HG03439 (cell line): ENCODE measurements at regions not wholly inside any gene's neighbourhood (a gene's known extent, or its start where the extent isn't known, plus 50 kb on each side); places are given as distances from the start of the nearest gene placed in this dataset.
"Not testable (repeated sequence)": the region's sequence is repeated elsewhere in the genome, so short reads cannot be mapped to it uniquely, and the experiment has no call there.

Source experiments
- ATAC-seq: cut with Tn5 transposase; IDR thresholded peaks from one replicate; pipeline ENCODE4 v1.9.1; 2021; ENCODE audit warnings: mild to moderate bottlenecking, moderate library complexity; ENCODE audit not compliant: unreplicated experiment

- ATAC-seq: not testable (repeated sequence)
Observed at GRCh38 chr6:125643967-125644661, 105.3 kb upstream of the HEY2 start.

GRCh38 chr6:125647391-125647790 is 102.0 kb upstream of the HEY2 start:
- ATAC-seq: no peak

GRCh38 chr6:125653752-125654151 is 95.7 kb upstream of the HEY2 start:
- not testable (repeated sequence) for ATAC-seq

- no peak for ATAC-seq
Observed at GRCh38 chr6:125655511-125655910, 93.9 kb upstream of the HEY2 start.

DNA sequence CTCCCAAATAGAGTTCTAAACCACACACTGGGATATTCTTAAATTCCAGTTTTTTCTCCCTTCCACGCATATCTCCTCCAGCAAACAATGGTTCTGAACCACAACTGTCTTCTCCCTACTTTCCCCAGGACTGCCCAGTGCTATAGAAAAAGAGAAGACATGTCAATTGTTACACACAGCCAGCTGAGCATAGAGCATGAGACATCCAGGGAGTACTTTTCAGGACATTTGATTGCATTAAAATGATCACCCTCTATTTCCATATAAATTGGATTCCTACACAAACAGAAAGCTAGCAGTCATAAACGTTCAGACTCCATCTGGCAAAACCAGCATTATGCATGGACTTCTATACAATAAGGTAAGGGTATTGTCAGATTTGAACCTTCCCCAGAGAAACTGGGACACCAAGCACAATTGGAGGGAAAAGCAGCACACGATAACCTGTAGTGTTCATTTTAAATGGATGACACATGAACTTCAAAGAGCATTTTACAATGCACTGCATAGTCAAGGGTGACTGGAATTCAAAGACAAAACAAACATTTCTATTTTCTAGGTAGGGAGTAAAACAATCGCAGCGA is 93.1 kb upstream of the HEY2 start:
- ATAC-seq: no peak

- ATAC-seq: no peak
Observed at GRCh38 chr6:125658136-125658535, 91.3 kb upstream of the HEY2 start.

DNA sequence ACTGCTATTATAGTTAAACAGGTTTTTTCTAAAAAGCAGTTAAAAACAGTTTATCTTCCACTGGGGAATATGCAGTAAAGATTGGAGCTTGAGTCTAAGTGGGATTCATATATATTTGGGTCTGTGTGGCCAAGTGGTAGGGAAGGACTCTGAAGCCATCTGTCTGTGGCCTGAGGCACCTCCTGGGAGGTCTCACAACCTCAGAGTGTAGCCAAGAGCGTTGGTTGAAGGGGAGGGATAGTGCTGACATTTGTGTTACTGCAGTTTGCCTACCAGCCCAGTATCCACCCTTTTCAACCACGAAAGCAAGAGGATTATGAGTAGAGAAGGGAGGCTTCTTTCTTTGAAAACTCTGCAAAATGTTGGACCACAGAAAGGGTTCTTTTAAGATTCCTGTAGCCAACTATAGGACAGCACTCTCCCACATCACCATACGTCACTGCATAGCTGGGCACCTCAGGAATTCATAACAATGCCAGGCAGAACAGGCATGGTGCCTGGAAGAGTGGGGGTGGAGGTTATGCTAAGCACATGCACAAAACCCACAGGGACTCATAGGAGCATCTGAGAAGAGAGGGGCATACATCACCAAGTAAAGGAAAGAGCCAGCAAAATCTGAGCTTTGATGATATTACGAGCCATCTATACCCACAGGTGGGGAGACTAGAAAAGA is 90.5 kb upstream of the HEY2 start:
- ATAC-seq: no peak

DNA sequence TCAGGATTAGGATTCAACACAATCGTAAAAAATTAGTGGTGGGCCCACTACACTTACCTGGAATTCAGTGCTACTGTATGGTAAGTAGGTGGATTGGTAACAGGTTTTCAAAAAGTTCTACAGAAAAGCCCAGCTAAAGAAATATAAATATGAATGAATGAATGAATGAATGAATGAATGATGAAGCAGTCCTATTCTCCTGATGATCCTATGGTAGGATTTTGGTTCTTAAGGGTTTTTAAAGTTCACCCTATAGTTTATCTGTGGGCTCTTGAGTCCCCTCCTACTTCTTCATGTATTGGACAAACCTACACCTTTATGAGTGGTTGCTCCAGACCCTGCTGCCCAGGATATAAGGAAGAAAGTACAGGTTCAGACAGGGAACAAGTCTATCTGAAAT is 89.5 kb upstream of the HEY2 start:
- ATAC-seq: no peak

- ATAC-seq: no peak
Observed at GRCh38 chr6:125662296-125662695, 87.1 kb upstream of the HEY2 start.

DNA sequence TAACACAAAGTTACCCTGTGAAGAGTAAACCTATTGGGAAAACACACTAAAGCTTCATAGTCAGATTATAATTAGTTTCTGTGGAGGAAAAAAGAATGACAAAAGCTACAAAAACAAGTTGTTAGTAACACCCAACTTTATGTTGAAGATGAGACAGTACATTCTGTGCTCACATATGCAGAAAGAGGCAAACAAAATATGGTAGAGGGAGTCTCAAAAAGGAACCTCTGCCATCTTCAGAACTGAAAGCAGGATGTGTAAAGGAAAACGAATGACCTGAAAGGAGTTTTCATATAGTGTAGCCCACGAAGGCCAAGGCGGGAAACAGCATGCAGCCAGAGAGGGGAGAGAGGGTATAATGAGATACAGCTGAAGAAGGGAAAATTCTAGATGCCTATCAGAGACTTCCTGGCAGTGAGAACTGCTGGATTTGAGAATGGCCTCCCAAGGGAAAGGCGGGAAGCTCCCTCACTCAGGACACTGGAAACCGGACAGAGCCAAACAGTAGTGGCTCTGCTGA is 84.1 kb upstream of the HEY2 start:
- ATAC-seq: no peak

DNA sequence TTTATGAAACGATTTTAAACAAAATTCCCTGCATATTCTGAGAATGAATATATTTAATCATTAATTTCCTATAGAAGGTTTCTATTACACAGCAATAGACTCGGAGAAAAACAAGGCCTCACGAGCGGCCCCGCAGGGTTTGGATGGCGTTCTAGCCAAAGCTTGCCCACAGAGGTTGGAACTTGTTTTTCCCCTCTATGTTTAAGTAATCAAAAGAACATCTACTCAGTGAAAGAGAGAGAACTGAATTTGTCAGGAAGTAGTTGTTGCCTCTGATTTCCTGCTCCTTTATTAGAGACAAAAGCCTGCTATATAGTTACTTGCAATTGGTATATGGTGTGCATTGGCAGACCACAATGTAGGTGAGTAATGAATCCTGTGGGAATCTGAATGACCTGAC is 82.1 kb upstream of the HEY2 start:
- no peak for ATAC-seq

DNA sequence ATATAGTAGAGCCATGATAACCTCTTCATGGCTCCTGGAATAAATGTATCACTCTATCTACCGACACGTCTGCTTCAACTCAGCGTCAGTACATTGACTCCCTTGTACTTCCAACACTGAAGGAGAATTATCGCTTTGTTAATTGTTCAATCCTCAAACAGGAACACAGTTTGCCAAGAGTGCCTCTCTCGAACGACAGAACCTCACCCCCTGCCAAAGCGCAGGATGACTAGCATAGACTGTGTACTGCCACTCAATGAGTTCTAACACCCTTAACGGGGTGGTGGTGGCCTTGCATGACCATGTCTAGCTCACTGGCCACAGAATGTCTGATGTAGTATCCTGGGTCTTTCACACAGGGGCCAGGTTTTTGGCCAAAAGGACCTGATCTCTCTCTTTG is 81.4 kb upstream of the HEY2 start:
- no peak for ATAC-seq

DNA sequence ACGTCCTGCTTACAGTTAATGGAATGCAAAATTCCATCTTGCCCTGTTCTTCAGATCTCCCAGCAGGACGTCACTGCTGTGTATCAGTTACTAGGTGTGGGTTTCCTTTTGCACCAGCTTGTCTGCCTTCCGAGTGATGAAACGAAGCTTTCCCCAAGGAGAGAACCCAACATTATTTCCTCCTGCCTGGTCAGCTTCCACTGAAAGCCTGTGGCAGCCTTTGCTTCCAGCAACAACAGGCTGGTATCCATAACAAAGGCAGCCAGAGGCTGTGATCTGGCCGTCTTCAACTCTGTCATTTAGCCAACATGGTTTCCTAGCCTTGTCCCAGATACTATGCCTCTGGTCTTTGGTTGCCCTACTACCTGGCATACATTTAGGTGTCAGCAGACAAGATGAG is 78.9 kb upstream of the HEY2 start:
- no peak for ATAC-seq

DNA sequence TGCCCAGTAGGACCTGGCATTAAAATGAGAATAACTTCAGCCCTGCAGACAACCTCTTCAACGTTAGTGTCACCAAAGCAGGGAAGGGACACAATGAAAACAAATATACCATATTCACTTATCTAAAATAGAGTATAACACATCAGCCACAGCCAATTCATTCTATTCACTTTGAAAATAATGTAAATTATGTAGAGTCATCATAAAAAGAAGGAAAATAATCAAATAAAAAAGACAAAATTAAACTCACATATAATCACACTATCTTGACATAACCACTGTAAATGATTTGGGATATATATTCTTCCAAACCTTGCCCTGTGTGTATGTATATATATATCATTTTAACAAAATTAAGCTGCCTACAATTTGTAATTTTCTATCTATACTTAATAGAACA is 78.1 kb upstream of the HEY2 start:
- ATAC-seq: no peak

GRCh38 chr6:125674230-125674629 is 75.2 kb upstream of the HEY2 start:
- no peak for ATAC-seq

GRCh38 chr6:125678601-125679000 is 70.8 kb upstream of the HEY2 start:
- no peak for ATAC-seq

GRCh38 chr6:125679128-125679527 is 70.3 kb upstream of the HEY2 start:
- no peak for ATAC-seq

GRCh38 chr6:125679651-125680050 is 69.8 kb upstream of the HEY2 start:
- ATAC-seq: no peak

DNA sequence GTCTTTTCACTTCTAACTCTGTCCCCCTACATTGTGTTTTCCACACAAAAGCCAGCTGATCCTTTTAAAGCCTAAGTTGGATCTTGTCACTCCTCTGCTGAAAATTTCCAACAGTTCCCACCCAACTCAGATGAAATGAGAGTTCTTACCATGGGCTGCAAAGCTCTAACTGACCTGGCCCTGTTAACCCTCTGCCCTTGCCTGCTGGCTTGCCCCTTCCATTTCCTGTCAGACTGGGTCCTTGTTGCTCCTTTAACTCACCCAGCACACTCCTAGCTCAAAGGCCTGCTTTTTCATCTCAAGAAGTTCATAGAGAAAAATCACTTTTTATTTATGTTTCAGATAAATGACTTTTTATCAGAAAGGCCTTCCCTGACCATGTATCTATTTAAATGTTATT is 66.5 kb upstream of the HEY2 start:
- ATAC-seq: no peak

DNA sequence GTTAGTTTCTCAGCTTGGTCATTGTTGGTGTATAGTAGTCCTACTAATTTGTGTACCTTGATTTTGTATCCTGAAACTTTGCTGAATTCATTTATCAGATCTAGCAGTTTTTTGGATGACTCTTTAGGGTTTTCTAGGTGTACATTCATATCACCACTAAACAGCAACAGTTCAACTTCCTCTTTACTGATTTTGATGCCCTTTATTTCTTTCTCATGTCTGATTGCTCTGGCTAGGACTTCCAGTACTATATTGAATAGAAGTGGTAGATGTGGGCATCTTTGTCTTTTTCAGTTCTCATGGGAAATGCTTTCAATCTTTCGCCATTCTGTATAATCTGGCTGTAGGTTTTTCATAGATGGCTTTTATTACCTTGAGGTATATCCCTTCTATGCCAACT is 61.3 kb upstream of the HEY2 start:
- ATAC-seq: no peak

GRCh38 chr6:125693480-125693879 is 56.0 kb upstream of the HEY2 start:
- no peak for ATAC-seq

DNA sequence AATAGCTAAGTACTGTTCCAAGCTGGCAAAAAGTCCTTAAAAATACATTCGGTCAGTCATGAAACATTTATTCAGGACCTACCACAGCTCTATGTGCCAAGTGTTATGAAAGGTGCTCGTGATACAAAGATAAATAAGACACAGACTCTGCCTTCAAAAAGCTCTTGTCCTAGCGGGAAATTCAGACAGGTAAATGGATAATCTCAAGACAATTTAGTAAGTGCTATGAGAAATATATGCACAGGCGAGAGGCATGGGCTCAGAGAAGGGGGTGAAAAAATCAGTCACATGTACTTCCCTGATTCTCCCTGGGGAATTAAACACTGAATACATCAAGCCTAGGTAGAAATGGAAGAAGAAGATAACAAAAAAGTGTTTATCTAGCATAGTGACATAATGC is 49.8 kb upstream of the HEY2 start:
- ATAC-seq: no peak
